NCI-H1092 (cell line): ENCODE measurements at regions not wholly inside any gene's neighbourhood (a gene's known extent, or its start where the extent isn't known, plus 50 kb on each side); places are given as distances from the start of the nearest gene placed in this dataset.
"Not testable (repeated sequence)": the region's sequence is repeated elsewhere in the genome, so short reads cannot be mapped to it uniquely, and the experiment has no call there.

Experiments
- DNase-seq: peaks from one replicate; lab custom pipeline; 2025; lab: John Stamatoyannopoulos, UW

DNA sequence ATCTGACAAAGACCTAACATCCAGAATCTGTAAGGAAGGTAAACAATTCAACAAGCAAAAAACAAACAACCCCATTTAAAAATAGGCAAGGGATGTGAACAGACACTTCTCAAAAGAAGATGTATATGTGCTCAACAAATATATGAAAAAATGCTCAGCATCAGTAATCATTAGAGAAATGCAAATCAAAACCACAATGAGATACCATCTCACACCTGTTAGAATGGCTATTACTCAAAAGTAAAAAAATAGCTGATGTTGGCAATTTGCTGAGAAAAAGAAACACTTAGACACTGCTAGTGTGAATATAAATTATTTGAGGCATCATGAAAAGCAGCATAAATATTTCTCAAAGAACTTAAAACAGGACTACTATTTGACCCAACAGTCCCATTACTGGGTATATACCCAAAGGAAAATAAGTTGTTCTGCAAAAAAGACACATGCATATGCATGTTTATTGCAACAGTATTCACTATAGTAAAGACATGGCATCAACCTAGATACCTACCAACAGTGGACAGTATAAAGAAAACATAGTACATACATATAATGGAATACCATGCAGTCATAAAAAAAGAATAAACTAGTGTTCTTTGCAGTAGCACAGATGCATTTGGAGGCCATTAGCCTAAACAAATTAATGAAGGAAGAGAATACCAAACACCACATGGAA is 980.1 kb downstream of the KCNMA1 start:
- no peak for DNase-seq

- DNase-seq = no peak
Measured at GRCh38 chr10:76651154-76651553, 986.5 kb downstream of the KCNMA1 start.

DNA sequence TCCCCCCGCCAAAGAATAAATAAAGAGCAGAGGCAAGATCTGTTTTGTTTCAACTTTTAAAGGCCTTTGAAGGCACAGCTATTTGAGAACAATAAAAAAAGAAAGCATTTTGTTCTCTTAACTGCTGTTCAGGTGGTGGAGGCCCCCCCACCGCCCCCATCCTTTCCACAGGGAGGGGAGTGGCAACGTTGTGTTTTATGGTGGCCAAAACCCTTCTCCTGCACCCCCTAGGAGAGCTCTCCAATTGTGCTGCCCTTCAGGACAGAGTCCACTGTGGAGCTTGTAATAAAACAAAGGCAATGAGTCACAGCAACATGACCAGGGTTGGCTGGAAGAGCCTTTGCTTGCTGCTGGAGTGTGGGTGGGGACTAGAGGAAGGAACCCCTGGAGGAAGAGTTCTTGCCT is 987.9 kb downstream of the KCNMA1 start:
- DNase-seq = no peak

DNA sequence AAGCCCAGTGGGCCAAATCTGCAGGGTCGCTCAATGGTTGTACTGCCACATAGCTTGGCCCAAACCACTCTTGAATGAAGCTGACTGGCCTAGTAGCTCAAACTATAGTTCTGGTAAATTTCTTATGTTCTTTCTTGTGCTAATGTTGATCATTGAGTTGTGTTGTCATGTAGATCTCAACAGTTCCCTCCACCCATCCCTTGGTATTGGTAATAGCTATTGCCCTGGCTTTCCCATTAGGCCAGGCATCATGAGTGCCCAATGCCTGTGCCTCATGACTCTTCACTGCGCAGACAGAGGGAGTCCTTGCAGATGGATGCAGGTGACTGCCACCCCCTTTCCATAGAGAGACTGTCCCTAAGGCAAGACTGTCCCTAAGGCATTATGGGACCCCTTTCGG is 988.4 kb downstream of the KCNMA1 start:
- no peak for DNase-seq

DNA sequence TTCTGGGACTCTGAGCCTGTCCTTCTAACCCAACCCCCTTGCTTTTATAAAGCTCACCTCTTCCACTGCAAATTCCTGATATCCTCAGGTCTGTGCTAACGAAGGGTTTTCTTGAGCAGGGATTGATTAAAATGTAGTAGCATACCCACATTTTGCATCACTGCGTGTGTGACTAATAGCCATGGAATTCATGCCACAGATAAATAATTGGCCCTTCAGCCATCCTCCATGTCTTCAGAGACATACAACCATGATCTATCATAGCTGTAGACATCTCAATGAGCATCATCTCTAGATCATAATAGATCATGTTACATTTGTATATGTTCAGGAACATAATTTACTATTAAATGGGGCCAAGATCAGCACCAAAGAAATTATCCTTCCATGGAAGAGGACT is 990.3 kb downstream of the KCNMA1 start:
- no peak for DNase-seq

GRCh38 chr10:76645341-76645740 is 992.3 kb downstream of the KCNMA1 start:
- DNase-seq = no peak

GRCh38 chr10:76644476-76644875 is 993.1 kb downstream of the KCNMA1 start:
- no peak for DNase-seq

- DNase-seq = no peak
Measured at GRCh38 chr10:76643511-76643911, 994.1 kb downstream of the KCNMA1 start.

- DNase-seq = no peak
Measured at GRCh38 chr10:76642358-76642757, 995.2 kb downstream of the KCNMA1 start.

DNA sequence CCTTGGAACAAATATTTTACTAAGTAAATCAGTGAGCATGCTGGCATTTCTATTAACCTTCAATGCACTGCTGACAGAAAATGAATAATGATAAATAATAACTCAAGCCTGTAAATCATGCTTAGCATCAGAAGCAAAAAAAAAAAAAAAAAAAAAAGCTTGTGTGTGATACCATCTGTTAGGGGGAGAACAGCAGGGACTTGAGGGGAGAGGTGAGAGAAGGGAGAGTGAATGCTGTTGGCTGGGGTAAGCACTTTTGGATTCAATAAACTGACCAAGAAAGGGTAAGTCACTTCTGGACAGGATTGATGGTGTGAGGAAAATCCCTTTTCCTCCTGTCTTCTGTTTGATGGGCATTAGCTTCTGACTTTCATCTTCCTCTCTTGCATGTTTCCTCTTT is 996.4 kb downstream of the KCNMA1 start:
- DNase-seq = no peak

DNA sequence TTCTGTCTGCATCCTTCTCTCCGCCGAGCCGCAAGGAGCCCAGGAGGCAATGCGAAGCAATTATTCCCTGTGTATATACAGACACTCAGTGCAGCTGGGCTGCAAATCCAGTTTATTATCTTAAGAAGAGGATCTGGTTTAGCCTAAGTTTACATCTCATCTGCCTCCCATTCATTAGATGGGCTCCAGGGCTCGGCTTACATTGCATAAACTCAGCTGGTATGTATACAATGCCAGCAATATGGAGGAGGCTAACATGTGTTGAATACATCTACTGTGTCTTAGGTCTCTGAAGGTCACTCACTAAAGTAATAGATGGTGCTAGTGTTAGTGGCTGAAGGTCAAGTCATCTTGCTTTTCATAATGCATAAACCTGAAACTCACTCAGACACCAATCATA is 996.8 kb downstream of the KCNMA1 start:
- no peak for DNase-seq

DNA sequence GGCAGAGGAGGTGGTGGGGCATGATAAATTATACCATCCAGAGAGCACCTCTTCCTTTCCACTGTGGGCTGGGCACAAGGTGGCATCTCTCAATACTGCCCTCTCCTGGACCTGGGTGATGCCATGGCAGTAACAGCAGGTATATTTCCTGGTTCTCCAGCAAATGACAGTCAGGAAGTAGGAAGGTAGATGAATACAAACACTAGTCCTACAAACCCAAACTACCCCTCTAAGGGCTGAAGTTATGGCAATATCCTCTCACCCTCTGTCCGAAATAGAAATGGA is 1004.9 kb downstream of the KCNMA1 start:
- DNase-seq = no peak

DNA sequence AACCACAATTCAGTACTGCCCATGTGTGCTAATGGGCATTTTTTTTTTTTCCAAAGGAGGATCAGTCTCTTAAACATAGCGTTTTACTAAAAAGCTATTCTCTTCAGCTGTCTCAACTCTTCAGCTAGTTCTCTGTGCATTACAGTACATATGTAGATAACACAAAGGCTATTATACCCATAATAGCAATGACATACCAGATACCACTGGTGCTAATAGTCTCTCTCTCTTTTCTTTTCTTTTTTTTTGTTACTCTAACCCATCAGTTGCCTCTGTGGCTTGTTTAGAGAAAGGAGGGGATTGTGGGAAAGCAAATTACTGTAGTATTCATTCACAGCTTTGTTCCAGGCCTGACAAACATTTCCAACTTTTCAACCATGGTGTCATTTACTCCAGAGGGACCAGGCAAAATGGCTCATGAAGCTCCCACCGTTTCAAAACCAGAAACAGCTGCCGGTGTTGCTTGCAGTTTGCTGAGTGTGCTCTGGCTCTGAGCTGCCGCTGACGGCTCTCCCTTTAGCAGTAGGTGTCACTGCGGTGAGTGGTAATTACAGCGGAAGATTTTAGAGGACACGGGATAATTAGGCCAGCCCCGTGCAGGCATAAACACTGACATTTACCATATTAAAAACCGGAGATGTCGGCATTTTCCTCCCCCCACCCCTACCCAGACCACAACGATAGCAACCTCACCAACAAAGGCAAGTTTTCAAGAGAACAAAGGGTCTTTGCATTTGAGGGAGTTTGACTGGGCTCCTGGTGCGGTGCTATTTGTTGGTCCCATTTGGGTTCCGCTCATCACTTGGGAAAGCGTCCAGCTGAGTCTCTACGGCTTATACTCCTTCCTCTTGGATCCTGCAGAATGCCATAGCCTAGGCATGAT is 1005.5 kb downstream of the KCNMA1 start:
- no peak for DNase-seq

- no peak for DNase-seq
Measured at GRCh38 chr10:76631036-76631670, 1006.5 kb downstream of the KCNMA1 start.

- DNase-seq = no peak
Measured at GRCh38 chr10:76628801-76629200, 1008.8 kb downstream of the KCNMA1 start.

DNA sequence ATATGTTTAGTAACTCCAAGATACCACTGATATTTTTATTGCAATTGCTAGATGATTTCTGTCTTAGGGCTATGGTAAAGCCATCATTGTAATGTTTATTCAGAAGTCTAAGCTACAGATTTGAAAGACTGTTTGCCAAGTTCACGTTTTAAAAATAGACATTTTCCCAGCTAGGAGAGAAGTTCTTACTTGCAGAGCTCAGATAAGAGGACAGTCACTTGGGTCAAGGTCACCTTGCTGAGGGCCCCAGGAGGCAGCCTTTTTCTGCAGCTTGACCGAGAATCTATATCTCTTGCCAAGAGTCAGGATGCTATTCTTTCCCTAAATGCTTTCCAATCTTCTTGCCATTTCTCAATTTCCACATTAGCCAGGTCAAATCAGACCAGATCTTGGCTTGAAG is 1011.2 kb downstream of the KCNMA1 start:
- DNase-seq = no peak

DNA sequence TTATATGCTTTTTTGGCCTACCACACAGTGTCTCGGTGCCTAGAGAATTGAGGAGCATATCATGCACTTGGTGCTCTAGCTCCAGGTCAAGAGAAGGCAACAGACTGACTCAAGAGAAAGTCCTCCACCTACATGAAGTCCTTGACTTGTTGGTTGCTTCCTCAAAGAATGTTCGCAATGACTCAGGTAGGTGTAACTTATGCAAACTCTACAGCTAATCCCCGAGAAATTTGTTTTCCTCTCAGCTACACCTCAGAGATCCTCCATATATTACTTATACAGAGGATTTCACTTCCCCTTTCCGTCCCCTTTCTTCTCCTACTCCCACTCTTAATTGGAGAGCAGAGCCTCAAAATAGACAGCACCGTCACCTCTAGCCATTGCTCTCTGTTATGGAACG is 1013.1 kb downstream of the KCNMA1 start:
- no peak for DNase-seq

- DNase-seq = no peak
Measured at GRCh38 chr10:76621886-76622620, 1015.6 kb downstream of the KCNMA1 start.

GRCh38 chr10:76618641-76619040 is 1019.0 kb downstream of the KCNMA1 start:
- no peak for DNase-seq

DNA sequence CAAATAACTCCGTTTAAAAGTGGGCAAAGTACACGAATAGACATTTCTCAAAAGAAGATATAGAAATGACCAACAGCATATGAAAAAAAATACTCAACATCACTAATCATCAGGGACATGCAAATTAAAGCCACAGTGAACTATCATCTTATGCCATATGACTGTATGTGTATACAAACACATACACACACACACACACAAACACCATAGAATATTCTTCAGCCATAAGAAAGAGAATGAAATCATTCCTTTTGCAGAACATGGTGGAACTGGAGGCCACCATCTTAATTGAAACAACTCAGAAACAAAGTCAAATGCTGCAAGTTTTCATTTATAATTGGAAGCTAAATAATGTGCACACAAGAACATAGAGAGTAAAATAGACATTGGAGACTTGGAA is 1019.4 kb downstream of the KCNMA1 start:
- no peak for DNase-seq

GRCh38 chr10:76616666-76617065 is 1020.9 kb downstream of the KCNMA1 start:
- DNase-seq = not testable (repeated sequence)

GRCh38 chr10:76615049-76615448 is 1022.6 kb downstream of the KCNMA1 start:
- no peak for DNase-seq
